ENCODE measurements at regions not wholly inside any gene's neighbourhood (a gene's known extent, or its start where the extent isn't known, plus 50 kb on each side); places are given as distances from the start of the nearest gene placed in this dataset.

GRCh38 chr7:41820111-41820671, 117.3 kb upstream of the INHBA start:
- TF ChIP-seq CTCF (conservative IDR thresholded peaks at IDR 0.05; ENCODE audit: control insufficient read depth, insufficient read depth, low read depth, low read length), result no peak
- DNase-seq (ENCODE audit: low read depth), result no peak
- no peak overlapping the region for H3K4me3 ChIP-seq (ENCODE audit: control insufficient read depth, low read depth, low read length)

- TF ChIP-seq CTCF (conservative IDR thresholded peaks at IDR 0.05; ENCODE audit: control insufficient read depth, insufficient read depth, low read depth, low read length), result no peak
- no peak overlapping the region for H3K4me3 ChIP-seq (ENCODE audit: control insufficient read depth, low read depth, low read length)
- no peak for DNase-seq (ENCODE audit: low read depth)
Measured at GRCh38 chr7:41819645-41820044, 116.8 kb upstream of the INHBA start.

- no peak overlapping the region for H3K4me3 ChIP-seq (ENCODE audit: control insufficient read depth, low read depth, low read length)
- TF ChIP-seq CTCF (conservative IDR thresholded peaks at IDR 0.05; ENCODE audit: control insufficient read depth, insufficient read depth, low read depth, low read length), result no peak
Measured at GRCh38 chr7:41818765-41819398, 116.0 kb upstream of the INHBA start.

GRCh38 chr7:41817386-41817785, 114.5 kb upstream of the INHBA start:
- peak; percentile 70 for DNase-seq (ENCODE audit: low read depth)

More at GRCh38 chr7:41818765-41819398, 116.0 kb upstream of the INHBA start:
- no peak for DNase-seq (ENCODE audit: low read depth)

GRCh38 chr7:41816111-41816510, 113.2 kb upstream of the INHBA start:
- DNase-seq (ENCODE audit: low read depth), result no peak
- TF ChIP-seq CTCF (conservative IDR thresholded peaks at IDR 0.05; ENCODE audit: control insufficient read depth, insufficient read depth, low read depth, low read length), result no peak
- H3K4me3 ChIP-seq (ENCODE audit: control insufficient read depth, low read depth, low read length), result no peak overlapping the region

More at GRCh38 chr7:41817386-41817785, 114.5 kb upstream of the INHBA start:
- no peak for TF ChIP-seq CTCF (conservative IDR thresholded peaks at IDR 0.05; ENCODE audit: control insufficient read depth, insufficient read depth, low read depth, low read length)
- no peak overlapping the region for H3K4me3 ChIP-seq (ENCODE audit: control insufficient read depth, low read depth, low read length)

- H3K4me3 ChIP-seq (ENCODE audit: control insufficient read depth, low read depth, low read length), result no peak overlapping the region
- DNase-seq (ENCODE audit: low read depth), result no peak
- TF ChIP-seq CTCF (conservative IDR thresholded peaks at IDR 0.05; ENCODE audit: control insufficient read depth, insufficient read depth, low read depth, low read length), result no peak
Measured at GRCh38 chr7:41814888-41815287, 112.0 kb upstream of the INHBA start.

Measured in fibroblast of mammary gland (primary cell).